ENCODE measurements at regions not wholly inside any gene's neighbourhood (a gene's known extent, or its start where the extent isn't known, plus 50 kb on each side); places are given as distances from the start of the nearest gene placed in this dataset.
"Not testable (repeated sequence)": the region's sequence is repeated elsewhere in the genome, so short reads cannot be mapped to it uniquely, and the experiment has no call there.

DNA sequence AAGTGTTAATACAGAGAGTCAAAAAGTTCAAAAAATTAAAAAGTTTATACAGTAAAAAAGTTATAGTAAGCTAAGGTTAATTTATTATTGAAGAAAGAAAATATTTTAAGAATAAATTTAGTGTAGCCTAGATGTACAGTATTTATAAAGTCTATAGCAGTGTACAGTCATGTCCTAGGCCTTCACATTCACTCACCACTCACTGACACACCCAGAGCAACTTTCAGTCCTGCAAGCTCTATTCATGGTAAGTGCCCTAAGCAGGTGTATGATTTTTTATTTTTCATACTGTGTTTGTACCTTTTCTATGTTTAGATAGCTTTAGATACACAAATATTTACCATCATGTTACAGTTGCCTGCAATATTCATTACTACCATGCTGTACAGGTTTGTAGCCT is 108.9 kb downstream of the FHIP1A start:
- in situ Hi-C loops (cut with HindIII; ENCODE audit: low pct_unique_long_range_greater_than_20kb, low sequenced_read_pairs): no loop called here
- no peak for DNase-seq (ENCODE audit: low read depth)

DNA sequence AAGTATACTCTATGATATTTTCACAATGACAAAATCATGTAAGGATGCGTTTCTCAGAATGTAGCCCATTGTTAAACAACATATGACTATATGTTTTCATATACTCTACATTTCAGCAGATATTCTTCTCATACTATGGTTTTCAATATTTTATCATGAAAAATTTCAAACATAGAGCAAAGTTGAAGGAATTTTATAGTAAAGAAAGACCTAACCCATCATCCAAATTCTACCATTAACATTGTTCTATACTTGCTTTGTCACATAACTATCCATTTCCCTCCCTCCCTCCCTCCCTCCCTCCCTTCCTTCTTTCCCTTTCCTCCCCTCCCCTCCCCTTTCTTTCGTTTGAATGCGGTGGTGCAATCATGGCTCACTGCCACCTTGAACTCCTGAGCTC is 109.4 kb downstream of the FHIP1A start:
- in situ Hi-C loops (cut with HindIII; ENCODE audit: low pct_unique_long_range_greater_than_20kb, low sequenced_read_pairs): no loop called here

DNA sequence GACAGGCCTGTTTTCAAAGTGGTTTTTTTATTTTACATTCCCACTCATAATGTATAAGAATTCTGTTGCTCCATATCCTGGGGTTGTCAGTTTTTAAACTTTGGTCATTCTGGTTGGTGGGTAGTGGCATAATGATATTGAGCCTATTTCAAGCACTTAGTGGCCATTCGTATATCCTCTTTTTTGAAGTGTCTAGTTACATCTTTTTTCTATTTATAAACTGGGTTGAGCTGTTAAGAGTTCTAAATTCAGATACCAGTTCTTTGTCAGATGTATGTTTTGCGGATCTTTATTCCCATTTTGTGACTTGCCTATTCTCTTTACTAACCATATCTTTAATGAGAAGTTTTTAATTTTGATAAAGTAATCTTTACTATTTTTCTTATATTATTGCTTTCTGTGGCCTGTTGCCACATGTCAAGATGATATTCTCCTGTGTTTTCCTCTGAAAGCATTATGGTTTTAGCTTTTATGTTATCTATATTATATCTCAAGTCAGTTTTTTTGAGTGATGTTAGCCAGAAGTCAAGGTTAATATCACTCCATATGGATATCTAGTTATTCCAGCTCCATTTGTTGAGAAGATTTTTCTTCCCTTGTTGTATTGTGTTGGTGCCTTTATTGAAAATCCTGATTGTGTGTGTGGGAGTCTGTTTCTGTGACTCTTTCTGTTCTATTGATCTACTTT is 110.9 kb downstream of the FHIP1A start:
- in situ Hi-C loops (cut with HindIII; ENCODE audit: low pct_unique_long_range_greater_than_20kb, low sequenced_read_pairs): no loop called here
- DNase-seq (ENCODE audit: low read depth): no peak

More for the DNA sequence above, 109.4 kb downstream of the FHIP1A start:
- DNase-seq (ENCODE audit: low read depth): no peak

DNA sequence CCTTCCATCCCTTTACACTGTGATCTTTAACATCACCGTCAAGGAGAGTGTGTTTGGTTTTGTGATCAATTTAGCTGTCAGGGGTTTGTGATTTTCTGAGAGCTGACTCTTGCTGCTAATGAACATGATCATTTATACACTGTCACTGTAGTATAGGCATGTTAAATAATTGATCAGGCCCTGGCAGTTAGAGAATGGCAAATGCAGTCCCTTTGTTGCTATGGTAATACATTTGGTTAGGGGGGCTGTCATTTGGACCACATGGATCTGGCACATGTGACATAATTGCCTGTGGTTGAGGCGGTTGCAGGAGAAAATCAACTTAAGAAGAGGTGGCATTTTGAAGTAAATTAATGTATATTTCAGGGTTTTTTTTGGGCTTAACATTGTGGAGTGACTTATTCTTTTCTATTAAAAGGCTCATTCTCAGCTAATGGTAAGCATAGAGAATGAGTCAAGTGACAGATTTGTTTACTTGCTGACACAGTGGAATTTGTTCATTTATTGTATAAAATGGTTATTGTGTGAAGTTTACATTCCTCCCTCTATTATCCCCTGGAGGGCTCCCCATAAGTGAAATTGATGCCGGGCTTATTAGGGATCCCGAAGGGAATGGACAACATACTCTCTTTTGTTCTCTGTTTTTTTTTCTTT is 114.0 kb downstream of the FHIP1A start:
- no peak for DNase-seq (ENCODE audit: low read depth)
- in situ Hi-C loops (cut with HindIII; ENCODE audit: low pct_unique_long_range_greater_than_20kb, low sequenced_read_pairs): no loop called here

DNA sequence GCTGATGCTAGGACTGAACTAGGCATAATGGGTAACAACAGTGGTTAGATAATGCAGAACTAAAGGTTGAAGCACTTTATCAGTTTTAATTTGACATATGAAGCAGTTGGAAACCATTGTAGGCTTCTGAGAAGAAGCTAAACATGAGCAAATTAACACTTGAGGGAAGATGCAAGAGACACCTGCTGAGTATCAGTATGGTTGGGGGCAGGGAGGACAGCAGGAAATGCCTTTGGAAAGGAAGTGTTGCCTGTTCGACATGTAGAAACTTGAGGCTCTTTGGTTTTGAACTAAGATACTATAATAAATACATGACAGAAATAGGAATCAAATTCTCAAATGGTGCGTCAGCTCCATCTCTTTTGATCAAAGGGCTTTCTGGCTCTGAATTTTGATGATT is 115.6 kb downstream of the FHIP1A start:
- DNase-seq (ENCODE audit: low read depth): no peak
- in situ Hi-C loops (cut with HindIII; ENCODE audit: low pct_unique_long_range_greater_than_20kb, low sequenced_read_pairs): no loop called here

DNA sequence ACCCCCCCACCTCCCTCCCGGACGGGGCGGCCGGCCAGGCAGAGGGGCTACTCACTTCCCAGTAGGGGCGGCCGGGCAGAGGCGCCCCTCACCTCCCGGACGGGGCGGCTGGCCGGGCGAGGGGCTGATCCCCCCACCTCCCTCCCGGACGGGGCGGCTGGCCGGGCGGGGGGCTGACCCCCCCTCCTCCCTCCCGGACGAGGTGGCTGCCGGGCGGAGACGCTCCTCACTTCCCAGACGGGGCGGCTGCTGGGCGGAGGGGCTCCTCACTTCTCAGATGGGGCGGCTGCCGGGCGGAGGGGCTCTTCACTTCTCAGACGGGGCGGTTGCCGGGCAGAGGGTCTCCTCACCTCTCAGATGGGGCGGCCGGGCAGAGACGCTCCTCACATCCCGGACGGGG is 117.5 kb downstream of the FHIP1A start:
- in situ Hi-C loops (cut with HindIII; ENCODE audit: low pct_unique_long_range_greater_than_20kb, low sequenced_read_pairs); DNase-seq (ENCODE audit: low read depth): not testable (repeated sequence)

DNA sequence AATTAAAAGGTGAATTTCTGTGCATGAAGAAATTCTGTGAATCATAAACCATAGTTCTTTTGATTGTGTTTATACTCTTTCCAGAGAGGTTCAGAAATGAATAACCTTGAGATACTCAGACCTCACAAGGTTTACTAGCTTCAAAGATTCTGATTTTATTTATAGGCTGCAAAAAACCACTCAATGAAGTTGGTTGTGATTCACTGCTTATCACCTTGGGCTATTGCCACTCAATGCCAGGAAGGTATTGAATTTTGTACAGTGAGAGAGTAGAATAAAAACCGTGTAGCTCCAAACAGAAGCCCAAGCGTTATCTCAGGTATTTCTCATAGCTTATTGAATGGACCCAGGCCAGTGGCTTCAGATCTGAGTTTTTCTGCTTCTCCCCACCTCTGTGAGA is 118.7 kb downstream of the FHIP1A start:
- no peak for DNase-seq (ENCODE audit: low read depth)
- in situ Hi-C loops (cut with HindIII; ENCODE audit: low pct_unique_long_range_greater_than_20kb, low sequenced_read_pairs): no loop called here

DNA sequence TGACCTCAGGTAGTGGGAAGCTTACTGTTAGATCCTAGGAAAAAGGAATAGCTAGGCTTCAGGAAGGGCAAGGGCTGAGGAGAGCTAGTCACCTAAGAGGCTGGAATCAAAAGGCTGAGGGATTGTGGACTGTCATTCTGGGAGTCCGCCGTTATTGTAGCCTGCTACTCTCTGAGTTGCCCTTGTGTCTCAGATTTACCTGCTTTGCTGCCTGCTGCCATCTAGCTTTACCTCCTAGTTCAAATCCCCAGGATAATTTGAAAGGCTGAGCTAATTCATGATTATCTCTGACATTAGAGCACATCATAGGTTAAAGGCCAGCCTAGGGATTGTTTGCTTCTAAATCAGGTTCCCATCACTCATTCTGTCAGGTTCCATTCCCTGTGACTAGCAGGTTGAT is 120.2 kb downstream of the FHIP1A start:
- DNase-seq (ENCODE audit: low read depth): no peak
- in situ Hi-C loops (cut with HindIII; ENCODE audit: low pct_unique_long_range_greater_than_20kb, low sequenced_read_pairs): no loop called here

DNA sequence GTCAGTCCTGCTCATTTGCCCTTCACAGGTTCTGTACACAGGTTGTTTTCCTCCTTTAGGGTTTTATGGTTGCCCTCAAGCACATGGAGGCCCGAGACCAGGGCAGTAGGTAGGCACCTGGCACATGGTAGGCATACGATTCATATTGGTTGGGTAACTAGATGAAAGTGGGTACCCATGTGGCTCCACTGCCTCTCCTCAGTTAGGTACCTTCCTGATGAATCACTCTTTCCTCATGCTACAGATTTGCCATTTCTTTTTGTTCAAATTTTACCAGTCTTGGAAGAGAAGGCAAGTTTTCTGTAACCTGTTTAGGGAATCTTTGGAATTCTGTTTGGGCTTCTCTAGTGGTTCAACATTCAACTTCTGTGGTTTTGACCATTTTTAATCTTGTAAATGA is 121.3 kb downstream of the FHIP1A start:
- in situ Hi-C loops (cut with HindIII; ENCODE audit: low pct_unique_long_range_greater_than_20kb, low sequenced_read_pairs): no loop called here
- DNase-seq (ENCODE audit: low read depth): no peak

DNA sequence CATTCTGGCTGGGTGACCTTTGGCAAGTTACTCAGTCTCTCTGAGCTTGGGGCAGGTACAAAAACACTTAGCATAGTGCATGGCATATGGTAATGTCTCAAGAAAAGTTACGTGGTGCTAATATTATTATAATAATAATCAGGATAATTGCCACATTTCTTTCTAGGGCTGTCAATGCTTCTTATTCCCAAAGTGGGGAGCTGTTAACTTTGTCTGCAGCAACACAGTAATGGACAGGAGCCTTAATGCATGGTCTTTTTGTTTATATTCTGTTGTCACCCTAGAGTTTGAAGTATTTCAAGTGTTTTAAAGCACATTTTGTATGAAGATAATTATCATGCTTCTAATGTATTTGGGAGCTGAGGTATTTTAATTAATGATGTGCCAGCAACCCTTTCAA is 121.8 kb downstream of the FHIP1A start:
- in situ Hi-C loops (cut with HindIII; ENCODE audit: low pct_unique_long_range_greater_than_20kb, low sequenced_read_pairs): no loop called here
- DNase-seq (ENCODE audit: low read depth): no peak

DNA sequence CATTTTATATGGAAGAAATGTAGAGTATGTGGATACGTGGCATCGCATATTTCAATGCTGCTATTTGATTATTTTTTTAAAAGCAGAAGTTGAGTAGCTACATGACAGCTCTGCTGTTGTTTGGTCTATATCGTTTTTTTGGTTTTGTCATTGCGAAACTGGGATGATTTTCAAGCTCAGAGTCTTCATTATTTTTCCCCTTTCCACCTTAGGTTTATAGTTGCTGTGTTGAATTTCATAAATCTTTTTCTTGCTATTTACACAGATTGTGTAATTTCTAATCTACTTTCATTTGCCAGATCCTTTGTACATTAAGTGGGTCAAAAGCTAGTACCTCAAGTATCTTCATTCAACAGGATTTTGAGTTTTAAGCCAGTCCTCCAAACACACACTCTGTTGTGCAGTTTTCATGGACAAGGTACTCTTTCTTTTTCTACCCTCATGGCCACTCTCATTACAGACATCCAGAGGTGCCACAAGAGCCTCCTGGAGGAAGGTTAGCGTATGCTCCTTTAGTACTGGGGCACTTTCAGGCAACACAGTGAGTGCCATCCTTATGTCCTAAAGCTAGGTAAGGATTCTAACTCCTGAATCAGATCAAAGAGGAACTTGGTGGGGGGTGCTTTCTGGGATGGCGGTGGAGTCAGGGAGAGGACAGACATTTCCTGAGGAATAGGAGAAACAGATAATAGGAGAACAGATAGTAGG is 123.2 kb downstream of the FHIP1A start:
- DNase-seq (ENCODE audit: low read depth): no peak
- in situ Hi-C loops (cut with HindIII; ENCODE audit: low pct_unique_long_range_greater_than_20kb, low sequenced_read_pairs): no loop called here

DNA sequence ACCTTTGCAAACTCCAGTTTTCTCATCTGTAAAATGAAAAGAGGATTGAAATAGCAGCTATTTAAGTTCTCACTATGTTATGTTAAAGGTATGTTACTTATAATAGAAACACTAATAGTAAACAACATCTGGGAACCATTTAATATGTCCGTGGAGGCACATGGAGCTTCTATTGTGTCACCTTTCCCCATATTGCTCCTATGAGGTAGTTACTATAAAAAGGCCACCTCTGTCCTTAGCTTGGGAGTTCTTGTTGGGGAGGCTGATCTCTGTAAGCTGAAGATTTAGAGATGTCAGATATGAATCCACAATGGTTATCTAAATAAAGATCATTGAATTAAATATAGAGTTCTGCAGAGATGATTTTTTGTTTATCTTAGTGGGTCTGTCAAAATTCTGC is 125.2 kb downstream of the FHIP1A start:
- DNase-seq (ENCODE audit: low read depth): no peak
- in situ Hi-C loops (cut with HindIII; ENCODE audit: low pct_unique_long_range_greater_than_20kb, low sequenced_read_pairs): no loop called here

DNA sequence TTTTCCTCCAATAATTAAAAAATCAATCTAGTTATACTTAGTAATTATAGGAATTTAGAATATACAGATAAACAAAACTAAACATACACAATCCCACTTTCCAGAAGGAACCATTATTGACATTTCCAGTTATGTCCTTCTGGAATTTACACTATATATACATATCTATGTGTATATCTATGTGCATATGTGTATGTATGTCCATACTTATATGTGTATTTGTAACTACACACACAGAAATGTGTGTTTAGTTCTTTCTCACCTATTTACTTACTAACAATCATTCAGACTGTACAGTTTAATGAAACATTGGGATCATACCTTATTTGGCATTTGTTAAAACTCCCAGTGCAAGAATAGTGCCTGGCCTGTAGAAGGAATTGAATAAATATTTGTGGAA is 126.4 kb downstream of the FHIP1A start:
- in situ Hi-C loops (cut with HindIII; ENCODE audit: low pct_unique_long_range_greater_than_20kb, low sequenced_read_pairs): no loop called here
- no peak for DNase-seq (ENCODE audit: low read depth)

DNA sequence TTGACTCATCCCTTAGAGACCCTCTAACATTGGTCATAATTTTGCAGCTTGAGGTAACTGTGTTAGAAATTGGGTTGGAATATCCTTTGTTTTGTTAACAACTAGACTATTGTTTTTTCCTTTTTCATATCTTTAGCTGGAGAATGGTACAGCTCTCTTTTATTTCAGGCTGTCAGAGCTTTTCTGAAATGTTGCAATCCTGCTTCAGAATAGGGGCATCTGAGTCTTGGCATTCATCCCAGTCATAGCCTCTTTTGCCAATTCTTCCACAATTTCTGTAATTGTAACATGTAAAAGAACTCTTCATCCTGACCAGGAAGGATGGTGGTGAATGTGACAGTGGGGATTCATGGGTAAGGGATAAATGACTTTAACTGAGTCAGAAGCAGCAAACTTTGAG is 128.7 kb downstream of the FHIP1A start:
- DNase-seq (ENCODE audit: low read depth): no peak

DNA sequence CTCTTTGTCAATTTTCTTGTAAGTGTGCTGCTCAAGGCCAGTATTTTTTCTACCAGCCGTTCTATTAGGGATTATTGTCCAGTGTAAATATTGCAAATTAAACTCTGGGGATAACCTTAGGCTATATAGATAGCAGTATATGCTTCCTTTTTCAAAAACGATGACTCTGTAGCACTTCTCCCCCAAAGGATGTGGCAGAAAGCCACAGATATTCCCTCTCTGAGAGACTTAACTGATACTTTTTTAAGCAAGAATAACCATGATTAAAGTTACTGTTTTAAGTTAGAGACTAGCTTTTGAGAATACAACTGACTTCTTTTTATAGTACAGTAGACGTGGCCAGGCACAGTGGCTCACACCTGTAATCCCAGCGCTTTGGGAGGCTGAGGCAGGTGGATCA is 130.0 kb downstream of the FHIP1A start:
- in situ Hi-C loops (cut with HindIII; ENCODE audit: low pct_unique_long_range_greater_than_20kb, low sequenced_read_pairs): no loop called here
- no peak for DNase-seq (ENCODE audit: low read depth)

More for the DNA sequence above, 128.7 kb downstream of the FHIP1A start:
- in situ Hi-C loops (cut with HindIII; ENCODE audit: low pct_unique_long_range_greater_than_20kb, low sequenced_read_pairs): no loop called here

DNA sequence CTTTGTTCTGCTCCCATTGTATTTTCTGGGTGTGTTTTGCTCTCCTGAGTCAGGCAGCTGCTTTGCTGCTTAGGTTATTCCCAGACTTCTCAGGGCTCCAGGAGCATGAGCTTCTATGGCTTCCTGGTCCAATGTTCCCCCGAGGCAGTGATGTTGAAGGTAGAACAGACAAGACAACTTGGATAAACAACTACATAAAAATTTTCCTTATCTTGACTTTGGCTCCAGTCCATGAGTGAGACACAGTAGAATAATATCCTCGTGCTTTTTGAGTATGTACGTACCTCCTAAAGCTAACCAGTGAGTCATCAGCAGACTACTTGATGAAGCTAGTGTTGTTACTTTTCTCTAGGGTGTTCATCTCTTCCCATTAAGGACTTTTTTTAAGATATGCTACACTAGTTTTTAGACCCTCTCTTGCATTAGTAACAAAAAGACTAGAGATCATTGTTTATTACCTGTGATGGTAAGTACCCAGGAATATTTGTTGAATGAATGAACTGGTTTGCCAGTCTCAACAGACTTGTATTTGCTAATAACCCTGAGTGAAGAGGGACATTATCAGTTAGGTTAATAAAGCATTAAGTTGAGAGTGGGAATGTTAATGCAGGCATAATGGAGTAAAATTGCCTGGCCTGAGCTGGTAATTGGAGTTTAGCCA is 131.9 kb downstream of the FHIP1A start:
- in situ Hi-C loops (cut with HindIII; ENCODE audit: low pct_unique_long_range_greater_than_20kb, low sequenced_read_pairs): no loop called here
- DNase-seq (ENCODE audit: low read depth): peak; percentile 94

DNA sequence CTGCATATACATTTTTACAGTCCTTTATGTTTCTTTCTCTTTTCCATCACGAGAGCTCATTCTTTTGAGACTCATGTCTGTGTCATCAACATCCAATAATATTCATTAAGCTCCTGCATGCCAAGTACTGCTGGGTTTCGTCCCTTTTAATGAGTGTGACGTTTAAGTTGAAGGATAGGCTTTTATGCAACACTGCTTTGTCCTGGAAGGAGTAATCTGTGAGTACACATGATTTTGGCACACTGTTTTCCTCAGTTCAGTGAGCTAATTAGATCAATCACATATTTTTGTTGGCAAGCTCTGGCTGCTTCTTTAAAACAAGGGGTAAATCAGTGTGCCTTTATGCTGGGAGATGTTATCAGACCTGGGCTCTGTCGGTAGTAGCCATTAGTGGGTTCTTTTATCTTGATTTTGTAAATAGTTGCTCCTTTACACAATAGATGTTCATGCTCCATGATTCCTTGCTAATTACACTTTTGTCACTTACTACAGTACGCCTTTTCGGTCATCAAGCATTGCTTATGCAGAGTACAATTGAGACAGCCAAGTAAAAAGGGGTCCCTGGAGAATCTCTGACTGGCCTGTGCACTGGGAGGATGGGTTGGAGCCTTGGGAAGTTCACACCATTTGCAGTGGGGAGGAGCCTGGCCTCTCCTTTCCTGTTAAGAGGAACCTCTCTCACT is 132.6 kb downstream of the FHIP1A start:
- in situ Hi-C loops (cut with HindIII; ENCODE audit: low pct_unique_long_range_greater_than_20kb, low sequenced_read_pairs): no loop called here
- DNase-seq (ENCODE audit: low read depth): peak; percentile 84

DNA sequence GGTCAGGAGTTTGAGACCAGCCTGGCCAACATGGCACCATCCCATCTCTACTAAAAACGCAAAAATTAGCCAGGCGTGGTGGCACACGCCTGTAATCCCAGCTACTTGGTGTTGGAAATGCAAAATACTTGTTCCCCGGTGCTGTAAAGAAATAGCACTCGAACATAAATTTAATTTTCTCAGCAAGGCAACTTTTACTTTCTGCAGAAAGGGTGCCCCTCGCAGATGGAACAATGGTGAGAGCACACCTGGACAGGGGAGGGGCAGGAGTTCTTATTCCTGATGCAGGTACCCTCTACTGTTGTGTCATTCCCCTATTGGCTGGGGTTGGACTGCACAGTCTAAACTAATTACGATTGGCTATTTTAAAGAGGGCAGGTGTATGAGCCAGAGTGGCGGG is 139.7 kb downstream of the FHIP1A start:
- in situ Hi-C loops (cut with HindIII; ENCODE audit: low pct_unique_long_range_greater_than_20kb, low sequenced_read_pairs): no loop called here
- no peak for DNase-seq (ENCODE audit: low read depth)

DNA sequence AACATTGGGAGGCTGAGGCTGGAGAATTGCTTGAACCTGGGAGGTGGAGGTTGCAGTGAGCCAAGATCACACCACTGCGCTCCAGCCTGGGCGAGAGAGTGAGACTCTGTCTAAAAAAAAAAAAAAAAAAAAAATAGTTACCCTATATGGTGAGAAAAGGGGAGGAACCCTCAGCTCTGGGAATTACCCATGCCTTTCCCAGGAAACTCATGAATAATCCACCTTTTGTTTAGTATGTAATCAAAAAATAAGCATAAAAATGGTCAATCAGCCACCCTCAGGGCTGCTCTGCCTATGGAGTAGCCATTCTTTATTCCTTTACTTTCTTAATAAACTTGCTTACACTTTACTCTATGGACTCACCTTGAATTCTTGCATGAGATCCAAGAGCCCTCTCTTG is 140.4 kb downstream of the FHIP1A start:
- DNase-seq (ENCODE audit: low read depth); in situ Hi-C loops (cut with HindIII; ENCODE audit: low pct_unique_long_range_greater_than_20kb, low sequenced_read_pairs): not testable (repeated sequence)
